HG03139 (cell line): ENCODE measurements at regions not wholly inside any gene's neighbourhood (a gene's known extent, or its start where the extent isn't known, plus 50 kb on each side); places are given as distances from the start of the nearest gene placed in this dataset.
"Not testable (repeated sequence)": the region's sequence is repeated elsewhere in the genome, so short reads cannot be mapped to it uniquely, and the experiment has no call there.

Source experiments
- ATAC-seq: cut with Tn5 transposase; IDR thresholded peaks from one replicate; pipeline ENCODE4 v1.9.1; 2021; ENCODE audit not compliant: unreplicated experiment

DNA sequence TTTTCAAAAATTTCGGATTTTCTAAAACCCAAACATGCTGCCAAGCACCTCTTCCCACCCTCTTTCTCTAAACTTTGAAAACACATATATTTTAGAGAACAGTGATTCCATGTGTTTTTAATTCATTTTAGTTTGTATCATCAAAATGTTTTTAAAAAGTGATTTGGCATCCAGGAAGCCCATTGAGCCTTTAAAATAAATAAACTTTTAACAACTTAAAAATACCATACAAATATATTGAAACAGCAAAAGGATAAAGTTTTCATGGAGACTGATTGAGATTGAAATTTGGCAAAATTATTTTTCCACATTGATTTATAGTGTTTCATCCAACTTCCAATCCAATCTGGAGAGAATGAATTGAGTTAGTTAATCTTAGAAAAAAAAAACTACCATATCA, 374.7 kb downstream of the CD109 start:
- no peak for ATAC-seq

DNA sequence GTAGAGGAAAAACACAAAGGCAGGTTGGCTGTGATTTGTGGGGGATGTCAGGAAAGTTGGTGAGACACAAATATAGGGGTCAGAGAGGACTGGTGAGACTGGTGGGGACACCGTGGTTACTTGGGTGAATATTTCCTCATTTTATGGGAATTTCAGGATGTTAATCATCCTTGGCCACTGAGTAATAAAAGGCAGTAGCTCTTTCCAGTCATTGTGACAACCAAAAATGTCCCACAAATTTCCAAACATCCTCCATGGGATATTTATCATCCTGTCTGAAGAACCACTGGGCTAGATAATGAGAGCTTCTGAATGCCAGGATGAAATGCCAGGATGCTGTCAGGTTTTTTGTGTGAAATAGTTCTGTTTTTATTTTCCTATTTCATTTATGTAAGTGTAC, 374.1 kb downstream of the CD109 start:
- no peak for ATAC-seq

DNA sequence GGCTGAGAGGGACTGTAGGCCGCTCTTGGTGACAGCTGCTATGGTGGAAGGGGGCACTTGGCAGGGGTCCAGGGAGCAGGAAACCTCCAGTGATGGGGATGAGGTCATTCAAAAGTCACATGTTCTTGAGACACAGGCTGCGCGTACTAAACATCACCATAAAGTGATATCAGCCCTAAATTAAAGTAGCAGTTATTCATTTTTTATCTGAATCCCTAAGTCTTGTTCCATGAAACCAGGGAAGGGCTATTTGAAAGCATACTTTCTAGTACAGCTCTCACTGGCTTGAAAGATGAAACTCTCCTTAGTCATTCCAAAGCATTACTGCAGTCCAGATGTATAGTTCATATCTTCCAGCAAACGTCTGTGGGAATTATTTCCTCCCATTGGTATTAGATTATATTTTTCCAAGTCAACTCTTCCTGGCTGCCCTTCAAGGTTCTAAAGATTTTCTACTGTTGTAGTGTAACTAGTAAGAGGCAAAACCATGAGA, 373.1 kb downstream of the CD109 start:
- ATAC-seq: no peak

DNA sequence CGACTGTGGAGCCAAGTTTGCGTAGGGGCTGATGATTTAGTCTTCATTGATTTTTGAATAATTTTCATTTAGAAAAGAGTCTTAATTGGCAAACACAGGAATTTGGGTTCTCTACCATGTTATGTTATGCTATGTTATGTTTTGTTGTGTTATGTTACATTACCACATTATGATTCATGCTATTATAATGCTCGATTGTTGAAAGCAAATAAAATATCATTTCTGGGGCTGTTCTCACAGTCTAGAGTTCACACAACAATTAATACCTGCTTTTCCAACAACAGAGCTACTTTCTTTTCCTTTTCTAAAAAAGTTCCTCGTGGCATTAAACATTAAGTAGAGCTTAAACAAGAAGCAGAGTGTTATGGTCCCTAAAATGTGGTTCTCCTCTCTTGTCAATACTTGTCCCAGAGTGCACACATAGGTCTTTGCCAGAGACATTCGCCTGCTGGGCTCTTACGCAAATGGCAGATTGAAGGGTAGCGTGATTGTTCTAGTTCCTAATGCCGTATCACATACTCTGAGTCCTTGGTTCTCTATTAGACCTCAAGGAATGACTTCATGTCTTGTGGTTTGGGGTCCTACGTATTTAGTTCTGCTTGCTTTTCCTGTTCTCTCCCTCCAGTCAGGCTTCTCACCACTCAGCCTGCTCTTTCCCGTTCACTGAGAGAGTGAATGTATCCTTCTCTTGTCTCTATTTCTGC, 370.3 kb downstream of the CD109 start:
- ATAC-seq: no peak

DNA sequence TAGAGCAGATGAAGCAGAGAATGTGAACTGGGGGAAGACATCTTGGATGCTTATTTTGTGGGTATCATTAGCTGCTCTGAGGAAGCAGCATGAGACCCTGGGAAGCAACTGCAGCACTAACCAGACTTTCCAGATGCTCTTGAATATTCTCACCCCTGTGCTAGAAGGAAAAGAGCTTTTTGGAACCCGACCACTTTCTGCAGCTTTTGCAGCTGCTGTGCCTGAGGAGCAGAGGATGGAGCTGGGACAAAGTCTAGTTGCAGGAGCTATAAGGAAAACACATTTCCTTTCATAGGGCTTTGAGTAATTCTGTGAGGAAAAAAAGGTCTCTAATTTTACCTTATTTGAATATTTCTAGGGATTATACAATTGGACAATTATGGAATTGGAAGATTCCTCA, 369.7 kb downstream of the CD109 start:
- no peak for ATAC-seq

DNA sequence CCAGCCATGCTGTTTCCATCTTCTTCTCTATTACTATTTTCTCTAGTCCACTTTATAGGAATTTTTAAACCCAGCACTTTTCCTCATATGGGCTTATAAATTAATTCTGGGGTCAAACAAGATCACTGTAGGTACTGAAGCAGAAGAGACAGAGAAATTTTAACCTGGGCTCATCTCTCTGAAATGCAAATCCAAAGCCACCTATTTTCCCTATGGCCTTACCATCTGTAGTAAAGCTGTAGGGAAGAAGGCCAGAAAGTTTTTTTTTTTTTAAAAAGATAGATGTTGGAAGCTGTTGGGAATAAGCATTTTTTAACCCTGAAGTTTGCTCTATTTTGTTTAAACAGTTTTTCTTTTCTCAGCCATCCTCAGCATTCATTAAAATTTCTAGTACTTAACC, 367.4 kb downstream of the CD109 start:
- no peak for ATAC-seq

DNA sequence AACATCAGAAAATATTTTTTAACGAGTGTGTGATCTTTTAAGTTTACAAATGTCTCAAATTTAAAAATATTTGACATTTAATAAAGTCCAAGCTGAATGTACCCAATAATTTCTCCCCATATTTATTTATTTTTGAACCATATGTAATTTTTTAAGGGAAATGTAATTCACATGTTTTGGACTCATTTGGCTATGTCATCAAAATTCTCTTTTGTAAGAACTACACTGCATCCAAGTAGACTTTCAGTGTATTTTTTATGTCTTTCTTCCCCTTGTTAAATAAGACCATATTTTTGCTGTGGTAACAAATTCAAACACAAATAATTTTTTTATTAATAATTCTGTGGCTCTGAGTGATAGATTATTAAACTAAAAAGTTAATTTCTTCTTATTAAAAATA, 365.2 kb downstream of the CD109 start:
- no peak for ATAC-seq

DNA sequence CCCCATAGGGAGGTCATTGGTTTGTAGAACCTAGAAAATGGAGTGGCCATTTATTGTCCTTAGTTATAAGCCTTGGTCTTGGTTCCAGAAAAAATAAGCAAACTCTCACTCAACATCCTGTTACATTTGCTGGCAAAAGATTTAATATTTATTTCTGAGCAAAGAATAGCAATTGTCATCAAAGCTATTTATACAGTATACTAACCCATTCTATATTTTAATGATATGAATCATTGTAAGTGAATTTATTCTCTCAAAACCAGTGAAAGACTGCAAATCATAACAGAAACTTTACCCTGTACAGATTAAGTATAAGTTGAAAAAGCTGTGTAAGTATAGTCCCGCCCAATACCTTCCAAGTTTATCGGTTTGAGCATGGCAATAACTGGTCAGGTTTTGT, 364.4 kb downstream of the CD109 start:
- no peak for ATAC-seq

DNA sequence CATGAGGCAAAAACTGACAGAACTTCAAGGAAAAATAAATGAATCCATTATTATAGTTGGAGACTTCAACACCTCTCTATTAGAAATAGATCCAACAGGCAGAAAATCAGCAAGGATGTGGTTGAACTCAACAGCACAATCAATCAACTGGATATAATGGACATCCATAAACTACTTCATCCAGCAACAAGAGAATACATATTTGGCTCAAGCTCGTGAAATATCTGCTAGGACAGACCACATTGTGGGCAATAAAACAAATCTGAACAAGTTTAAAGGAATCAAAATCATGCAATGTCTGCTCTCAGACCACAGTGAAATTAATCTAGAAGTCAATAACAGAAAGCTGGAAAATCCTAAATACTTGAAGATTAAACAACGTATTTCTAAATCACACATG, 362.6 kb downstream of the CD109 start:
- no peak for ATAC-seq

DNA sequence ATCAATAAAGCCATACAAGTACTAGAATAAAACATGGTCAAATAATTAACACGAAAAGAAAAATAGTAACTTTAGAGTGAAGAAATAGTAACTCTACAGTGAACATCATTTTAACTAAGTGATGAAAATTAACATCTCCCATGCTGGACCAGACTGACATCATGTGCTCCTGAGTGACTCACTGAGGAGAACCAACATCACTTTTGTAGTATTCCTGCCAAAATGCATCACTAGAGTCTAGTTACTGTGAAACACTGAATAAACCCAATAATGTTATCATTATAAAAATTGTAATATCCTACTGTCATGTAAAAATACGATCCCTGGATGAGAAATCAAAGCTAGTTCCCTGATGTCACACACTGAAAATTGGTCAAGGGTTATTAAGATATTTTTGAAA, 361.3 kb downstream of the CD109 start:
- ATAC-seq: no peak

DNA sequence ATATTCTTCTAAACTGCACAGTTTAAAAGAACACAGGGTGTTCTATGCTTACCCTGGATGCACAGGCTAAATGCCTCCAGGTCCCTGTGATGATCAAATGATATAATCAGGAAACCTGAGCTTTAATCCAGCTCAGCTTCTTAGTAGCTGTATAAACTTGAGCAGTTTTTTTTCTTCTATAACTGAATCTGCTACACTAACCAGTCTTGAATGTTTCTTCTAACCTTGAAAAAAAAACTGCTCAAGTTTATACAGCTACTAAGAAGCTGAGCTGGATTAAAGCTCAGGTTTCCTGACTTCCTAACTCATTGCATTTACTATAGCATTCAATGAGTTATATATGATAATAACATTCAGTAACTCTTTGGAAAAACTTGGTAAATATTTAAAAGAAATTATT, 358.2 kb downstream of the CD109 start:
- ATAC-seq: no peak

DNA sequence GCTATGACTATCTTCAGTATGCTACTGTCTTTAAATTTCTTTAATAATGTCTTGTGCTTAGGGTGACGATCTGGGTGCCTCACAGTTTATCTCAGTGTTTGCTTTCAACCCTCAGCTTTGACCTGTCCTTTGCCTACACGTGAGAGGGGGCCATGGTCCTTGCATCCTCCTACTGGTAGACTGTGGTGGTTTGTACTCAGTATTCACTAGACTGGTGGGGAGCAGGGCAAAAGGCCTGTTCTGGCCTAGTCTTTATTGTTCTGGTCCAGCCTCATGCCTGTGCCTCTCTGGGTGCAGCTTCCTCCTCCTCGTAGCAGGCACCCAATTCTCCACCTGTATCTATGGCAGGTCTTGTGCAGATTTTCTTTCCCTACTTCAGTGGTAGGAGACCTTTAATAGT, 354.9 kb downstream of the CD109 start:
- ATAC-seq: no peak

DNA sequence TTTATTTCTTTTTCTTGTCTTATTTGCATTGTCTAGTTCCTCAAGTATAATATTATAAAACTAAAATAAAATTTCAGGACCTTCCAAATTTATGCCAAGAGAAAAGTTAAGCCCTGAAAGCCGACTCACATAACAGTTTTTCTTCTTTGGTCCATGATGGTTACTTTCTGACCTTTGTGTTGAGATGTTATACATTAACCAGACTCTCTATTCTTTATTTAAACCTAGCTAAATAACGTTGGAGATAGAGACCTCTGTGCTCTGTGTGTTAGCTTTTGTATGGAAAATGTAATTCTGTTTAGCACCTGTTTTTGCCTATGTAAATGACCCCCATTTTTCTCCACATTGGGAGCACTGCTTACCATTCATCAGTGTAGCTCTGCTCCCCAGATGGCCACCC, 352.4 kb downstream of the CD109 start:
- no peak for ATAC-seq

DNA sequence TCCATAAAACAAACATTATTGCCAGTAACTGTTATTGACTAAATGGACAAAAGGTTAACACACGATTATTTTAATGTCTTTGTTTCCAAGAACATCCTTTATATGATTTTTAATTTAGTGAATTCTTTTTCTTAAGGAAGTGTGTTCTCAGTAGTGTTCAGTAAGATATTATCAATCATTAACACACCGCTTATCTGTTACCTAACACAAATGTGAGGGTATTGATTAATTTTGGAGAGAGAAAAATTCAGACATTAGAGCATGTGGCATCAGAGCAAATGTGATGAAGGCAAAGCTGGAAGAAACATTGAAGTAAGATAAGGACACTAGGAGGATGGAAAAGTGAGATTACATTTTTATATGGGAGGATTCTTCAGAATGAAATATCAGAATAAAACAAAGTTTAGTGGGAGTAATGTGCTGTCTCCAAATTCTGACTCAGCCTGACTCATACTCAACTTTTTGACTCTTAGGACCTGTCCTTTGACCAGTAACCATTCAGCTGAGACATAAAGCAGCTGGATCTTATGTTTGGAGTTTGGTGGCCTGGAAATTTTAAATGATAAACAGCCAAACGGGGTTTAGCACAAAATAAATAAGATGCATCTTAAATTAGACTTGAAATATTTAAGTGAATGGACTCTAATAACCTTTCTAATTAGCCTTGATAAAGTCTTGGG, 348.6 kb downstream of the CD109 start:
- no peak for ATAC-seq

DNA sequence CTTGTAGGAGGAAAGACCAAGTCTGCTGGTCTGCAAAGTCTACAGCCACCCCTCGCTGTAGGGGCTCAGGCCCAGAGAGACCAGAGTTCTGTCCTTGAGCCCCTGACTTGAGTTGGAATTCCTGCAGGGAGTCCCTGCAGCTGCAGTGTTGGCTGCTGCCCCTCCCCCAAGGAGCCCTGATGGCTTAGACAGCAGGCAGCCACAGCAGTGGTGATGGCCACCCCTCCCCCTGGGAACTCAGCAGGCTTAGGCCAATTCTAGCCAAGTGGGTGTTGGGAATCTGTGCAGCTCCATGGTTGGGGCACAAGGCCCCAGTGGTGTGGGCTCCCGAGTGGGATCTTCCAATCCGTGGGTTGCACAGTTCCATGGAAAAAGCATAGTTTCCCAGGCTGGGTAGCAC, 345.4 kb downstream of the CD109 start:
- no peak for ATAC-seq

DNA sequence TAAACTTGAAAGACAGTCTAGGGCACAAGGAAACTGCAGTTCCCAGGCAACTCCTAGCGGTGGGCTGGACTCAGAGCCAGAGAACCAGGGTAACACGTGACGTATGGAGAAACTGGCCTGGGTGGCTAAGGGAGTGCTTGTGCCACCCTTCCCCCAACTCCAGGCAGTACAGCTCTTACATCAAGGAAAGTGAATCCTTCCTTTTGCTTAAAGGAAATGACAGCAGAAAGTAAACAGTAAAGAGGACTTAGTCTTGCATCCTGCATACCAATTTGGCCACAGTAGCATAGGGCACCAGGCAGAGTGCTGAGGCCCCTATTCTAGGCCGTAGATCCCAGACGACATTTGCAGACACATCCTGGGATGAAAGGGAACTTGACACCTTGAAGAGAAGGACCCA, 322.8 kb downstream of the CD109 start:
- ATAC-seq: no peak

DNA sequence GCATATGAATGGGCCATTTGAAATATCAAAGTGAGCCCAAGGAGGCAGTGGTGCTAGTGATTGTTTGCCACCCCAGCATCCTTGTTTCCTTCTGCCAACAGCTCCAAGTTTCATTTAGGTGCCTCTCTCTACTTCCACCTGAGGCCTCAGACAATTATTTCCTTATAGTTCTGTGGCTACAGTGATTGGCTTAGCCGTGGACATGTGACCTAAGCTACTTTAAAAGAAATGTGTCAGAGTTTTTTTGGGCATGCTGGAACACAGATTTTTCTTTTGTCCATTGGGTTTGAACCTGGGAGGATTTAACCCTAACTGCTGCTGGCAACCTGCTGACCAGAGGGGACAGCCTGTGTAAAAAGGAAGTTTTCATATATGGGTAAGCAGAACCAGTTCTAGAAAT, 319.4 kb downstream of the CD109 start:
- no peak for ATAC-seq

DNA sequence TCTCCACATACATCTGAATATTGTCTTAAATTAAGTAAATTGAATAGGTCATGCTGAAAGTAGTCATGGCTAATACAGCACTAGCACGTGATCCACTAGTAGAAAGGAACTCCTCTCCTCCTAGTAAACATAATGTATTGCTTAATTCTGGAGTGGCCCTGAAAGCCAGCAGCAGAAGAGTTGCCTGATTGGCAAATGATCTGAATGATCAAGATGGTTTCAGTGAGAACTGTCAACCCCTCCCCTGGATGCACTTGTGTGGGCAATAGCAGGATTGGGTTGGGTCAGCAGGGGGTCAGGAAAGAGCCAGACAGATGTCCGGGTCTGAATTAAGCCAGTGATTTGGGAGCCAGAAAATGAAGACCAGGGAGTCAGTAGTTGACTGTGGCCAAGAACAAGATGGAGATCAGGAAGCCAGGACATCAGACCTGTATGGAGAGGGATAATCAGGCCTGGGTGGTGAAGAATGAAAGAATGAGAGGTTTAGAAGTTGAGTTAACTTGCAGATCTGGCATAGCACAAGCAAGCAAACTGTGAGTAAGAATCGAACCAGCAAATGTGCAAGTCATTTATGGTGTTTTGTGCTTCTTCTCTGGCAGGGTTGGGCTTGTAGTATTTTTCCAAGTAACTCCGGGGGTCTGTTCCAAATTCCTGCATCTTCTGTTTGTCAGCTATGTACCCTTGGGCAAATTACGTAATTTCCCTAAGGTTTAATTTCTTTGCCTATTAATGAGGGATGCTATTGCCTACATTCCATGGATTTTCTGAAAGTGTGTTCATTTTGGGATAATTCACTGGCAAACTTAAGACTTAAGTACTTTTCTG, 304.9 kb downstream of the CD109 start:
- ATAC-seq: no peak

DNA sequence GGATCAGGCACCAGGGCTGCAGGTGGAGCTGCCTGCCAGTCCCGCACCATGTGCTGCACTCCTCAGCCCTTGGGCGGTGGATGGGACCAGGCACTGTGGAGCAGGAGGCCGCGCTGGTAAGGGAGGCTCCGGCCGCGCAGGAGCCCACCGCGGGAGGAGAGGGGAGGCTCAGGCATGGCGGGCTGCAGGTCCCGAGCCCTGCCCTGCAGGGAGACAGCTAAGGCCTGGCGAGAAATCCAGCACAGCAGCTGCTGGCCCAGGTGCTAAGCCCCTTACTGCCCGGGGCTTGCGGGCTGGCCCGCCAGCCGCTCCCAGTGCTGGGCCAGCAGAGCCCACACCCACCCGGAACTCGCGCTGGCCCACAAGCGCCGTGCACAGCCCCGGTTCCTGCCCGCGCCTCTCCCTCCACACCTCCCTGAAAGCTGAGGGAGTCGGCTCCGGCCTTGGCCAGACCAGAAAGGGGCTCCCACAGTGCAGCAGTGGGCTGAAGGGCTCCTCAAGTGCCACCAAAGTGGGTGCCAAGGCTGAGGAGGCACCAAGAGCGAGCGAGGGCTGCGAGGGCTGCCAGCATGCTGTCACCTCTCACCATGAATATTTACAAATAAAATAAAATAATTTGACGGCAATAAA, 294.7 kb downstream of the CD109 start:
- not testable (repeated sequence) for ATAC-seq

DNA sequence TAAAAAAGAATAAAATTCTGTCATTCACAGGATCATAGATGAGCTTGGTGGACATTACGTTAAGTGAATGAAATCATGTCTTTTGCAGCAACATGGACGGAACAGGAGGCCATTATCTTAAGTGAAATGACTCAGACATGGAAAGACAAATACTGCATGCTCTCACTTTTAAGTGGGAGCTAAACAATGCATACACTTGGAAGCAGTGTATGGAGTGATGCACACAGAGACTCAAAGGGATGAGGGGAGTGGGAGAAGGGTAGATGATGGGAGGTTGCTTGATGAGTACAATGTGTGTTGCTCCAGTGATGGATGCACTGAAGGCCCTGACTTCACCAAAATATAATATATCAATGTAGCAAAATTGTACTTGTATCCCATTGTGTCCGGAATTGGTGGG, 293.4 kb downstream of the CD109 start:
- no peak for ATAC-seq

DNA sequence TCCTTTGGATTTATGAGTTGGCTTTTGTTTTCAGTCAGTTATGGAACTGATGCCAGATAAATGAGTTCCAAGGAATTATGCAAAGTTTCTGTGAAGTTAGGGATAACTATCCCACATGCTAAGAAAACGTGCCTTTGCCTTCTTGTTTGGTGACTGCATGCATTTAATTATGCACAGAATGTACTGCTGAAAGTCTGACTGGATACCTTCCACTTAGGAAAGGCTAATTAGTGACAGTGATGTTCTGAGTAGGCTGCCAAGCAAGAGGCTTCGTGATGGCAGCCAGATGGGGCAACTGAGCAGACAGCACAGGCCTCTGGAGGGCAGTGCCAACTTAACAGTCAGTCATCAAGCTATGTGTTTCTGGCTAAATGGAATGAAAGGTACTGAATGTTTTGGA, 289.9 kb downstream of the CD109 start:
- no peak for ATAC-seq
